ENCODE measurements at regions not wholly inside any gene's neighbourhood (a gene's known extent, or its start where the extent isn't known, plus 50 kb on each side); places are given as distances from the start of the nearest gene placed in this dataset.

DNA sequence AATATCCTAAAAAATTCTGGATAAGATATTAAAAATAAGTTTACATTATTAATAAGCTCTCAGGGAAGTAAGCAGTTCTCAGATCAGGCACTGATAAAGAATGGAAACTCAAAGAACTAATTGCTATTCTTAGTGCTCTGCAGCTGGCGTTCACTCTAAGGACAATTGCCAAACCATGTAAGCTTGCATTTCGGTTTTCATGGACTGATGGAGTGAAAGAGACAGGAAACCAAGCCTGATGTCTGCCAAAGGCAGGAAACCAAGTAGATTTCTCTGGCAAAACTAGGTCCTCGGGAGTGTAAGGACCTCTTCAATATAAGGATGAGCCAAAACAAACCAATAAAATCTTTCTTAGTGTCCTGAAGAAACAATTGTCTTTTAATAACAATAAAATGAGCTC lies 355.2 kb downstream of the RAB38 start (continued):
- TF ChIP-seq YY1 (IDR thresholded peaks at IDR 0.05) (no peak), EGR1 (IDR thresholded peaks at IDR 0.05; ENCODE audit: low read depth in 2 of 2) (no peak)

DNA sequence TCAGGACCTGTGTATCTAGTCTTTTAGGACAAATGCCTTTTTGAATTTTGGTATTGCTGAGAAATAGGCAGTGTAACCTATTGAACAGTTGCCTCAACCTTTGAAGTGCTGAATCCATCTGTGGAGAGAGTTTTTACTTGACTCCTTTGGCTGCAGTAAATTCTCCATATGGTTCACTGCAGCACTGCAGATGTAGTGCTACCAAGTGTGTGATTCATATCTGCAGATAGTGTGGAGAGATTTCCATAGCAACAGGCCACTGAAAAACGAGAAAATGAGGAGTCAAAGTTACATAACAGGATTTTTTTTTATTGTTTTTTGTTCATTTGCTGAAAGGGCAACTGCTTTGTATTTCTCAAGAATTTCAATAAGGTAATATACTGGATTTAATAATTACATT lies 356.1 kb downstream of the RAB38 start:
- H3K4me3 ChIP-seq (ENCODE audit: low read depth in 1 of 3, low read length in 3 of 3), result no peak overlapping the region
- no peak overlapping the region for H3K9ac ChIP-seq (ENCODE audit: low read depth in 1 of 2, low read length in 2 of 2)
- no peak for DNase-seq (ENCODE audit: low spot score)
- no peaks in the 10 kb centered on the region for H3K9me3 ChIP-seq (ENCODE audit: control insufficient read depth in 4 of 4, low read length in 3 of 4)
- WGBS, result 19% methylated on average over 1 of the region's 1 CpG
- H3K4me1 ChIP-seq (ENCODE audit: control insufficient read depth in 4 of 4, insufficient read depth in 4 of 4, low read length in 3 of 4), result no peaks in the 10 kb centered on the region
- H3K27ac ChIP-seq (ENCODE audit: low read depth in 1 of 2, low read length in 2 of 2), result no peak overlapping the region
- TF ChIP-seq EGR1 (IDR thresholded peaks at IDR 0.05; ENCODE audit: low read depth in 2 of 2), result no peak
- TF ChIP-seq FOXA2 (IDR thresholded peaks at IDR 0.05), result no peak
- TF ChIP-seq GABPA (IDR thresholded peaks at IDR 0.05 in 1 of 2, conservative IDR thresholded peaks at IDR 0.05 in 1 of 2), result no peak
- TF ChIP-seq HNF4G (IDR thresholded peaks at IDR 0.05), result no peak
- no peak for TF ChIP-seq RAD21 (IDR thresholded peaks at IDR 0.05)
- TF ChIP-seq, protein P1, sequence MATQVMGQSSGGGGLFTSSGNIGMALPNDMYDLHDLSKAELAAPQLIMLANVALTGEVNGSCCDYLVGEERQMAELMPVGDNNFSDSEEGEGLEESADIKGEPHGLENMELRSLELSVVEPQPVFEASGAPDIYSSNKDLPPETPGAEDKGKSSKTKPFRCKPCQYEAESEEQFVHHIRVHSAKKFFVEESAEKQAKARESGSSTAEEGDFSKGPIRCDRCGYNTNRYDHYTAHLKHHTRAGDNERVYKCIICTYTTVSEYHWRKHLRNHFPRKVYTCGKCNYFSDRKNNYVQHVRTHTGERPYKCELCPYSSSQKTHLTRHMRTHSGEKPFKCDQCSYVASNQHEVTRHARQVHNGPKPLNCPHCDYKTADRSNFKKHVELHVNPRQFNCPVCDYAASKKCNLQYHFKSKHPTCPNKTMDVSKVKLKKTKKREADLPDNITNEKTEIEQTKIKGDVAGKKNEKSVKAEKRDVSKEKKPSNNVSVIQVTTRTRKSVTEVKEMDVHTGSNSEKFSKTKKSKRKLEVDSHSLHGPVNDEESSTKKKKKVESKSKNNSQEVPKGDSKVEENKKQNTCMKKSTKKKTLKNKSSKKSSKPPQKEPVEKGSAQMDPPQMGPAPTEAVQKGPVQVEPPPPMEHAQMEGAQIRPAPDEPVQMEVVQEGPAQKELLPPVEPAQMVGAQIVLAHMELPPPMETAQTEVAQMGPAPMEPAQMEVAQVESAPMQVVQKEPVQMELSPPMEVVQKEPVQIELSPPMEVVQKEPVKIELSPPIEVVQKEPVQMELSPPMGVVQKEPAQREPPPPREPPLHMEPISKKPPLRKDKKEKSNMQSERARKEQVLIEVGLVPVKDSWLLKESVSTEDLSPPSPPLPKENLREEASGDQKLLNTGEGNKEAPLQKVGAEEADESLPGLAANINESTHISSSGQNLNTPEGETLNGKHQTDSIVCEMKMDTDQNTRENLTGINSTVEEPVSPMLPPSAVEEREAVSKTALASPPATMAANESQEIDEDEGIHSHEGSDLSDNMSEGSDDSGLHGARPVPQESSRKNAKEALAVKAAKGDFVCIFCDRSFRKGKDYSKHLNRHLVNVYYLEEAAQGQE (IDR thresholded peaks at IDR 0.05), result no peak
- no peak for TF ChIP-seq SP1 (IDR thresholded peaks at IDR 0.05)
- TF ChIP-seq, protein P2, sequence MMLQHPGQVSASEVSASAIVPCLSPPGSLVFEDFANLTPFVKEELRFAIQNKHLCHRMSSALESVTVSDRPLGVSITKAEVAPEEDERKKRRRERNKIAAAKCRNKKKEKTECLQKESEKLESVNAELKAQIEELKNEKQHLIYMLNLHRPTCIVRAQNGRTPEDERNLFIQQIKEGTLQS (IDR thresholded peaks at IDR 0.05), result no peak
- TF ChIP-seq RXRA (IDR thresholded peaks at IDR 0.05), result no peak
- no peak for TF ChIP-seq NR2F2 (IDR thresholded peaks at IDR 0.05)
- no peak for TF ChIP-seq FOXA1 (IDR thresholded peaks at IDR 0.05)
- no peak for TF ChIP-seq JUND (IDR thresholded peaks at IDR 0.05)
- TF ChIP-seq, protein P3, sequence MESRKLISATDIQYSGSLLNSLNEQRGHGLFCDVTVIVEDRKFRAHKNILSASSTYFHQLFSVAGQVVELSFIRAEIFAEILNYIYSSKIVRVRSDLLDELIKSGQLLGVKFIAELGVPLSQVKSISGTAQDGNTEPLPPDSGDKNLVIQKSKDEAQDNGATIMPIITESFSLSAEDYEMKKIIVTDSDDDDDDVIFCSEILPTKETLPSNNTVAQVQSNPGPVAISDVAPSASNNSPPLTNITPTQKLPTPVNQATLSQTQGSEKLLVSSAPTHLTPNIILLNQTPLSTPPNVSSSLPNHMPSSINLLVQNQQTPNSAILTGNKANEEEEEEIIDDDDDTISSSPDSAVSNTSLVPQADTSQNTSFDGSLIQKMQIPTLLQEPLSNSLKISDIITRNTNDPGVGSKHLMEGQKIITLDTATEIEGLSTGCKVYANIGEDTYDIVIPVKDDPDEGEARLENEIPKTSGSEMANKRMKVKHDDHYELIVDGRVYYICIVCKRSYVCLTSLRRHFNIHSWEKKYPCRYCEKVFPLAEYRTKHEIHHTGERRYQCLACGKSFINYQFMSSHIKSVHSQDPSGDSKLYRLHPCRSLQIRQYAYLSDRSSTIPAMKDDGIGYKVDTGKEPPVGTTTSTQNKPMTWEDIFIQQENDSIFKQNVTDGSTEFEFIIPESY (IDR thresholded peaks at IDR 0.05), result no peak
- no peak for TF ChIP-seq YY1 (IDR thresholded peaks at IDR 0.05)
- TF ChIP-seq, protein P4, sequence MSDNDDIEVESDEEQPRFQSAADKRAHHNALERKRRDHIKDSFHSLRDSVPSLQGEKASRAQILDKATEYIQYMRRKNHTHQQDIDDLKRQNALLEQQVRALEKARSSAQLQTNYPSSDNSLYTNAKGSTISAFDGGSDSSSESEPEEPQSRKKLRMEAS (IDR thresholded peaks at IDR 0.05), result no peak
- no peaks in the 10 kb centered on the region for H3K27me3 ChIP-seq (ENCODE audit: control insufficient read depth in 4 of 4, insufficient read depth in 4 of 4, low read length in 3 of 4)
- no peaks in the 10 kb centered on the region for H3K36me3 ChIP-seq (ENCODE audit: control insufficient read depth in 4 of 4, insufficient read depth in 3 of 4, low read depth in 1 of 4, low read length in 3 of 4)

DNA sequence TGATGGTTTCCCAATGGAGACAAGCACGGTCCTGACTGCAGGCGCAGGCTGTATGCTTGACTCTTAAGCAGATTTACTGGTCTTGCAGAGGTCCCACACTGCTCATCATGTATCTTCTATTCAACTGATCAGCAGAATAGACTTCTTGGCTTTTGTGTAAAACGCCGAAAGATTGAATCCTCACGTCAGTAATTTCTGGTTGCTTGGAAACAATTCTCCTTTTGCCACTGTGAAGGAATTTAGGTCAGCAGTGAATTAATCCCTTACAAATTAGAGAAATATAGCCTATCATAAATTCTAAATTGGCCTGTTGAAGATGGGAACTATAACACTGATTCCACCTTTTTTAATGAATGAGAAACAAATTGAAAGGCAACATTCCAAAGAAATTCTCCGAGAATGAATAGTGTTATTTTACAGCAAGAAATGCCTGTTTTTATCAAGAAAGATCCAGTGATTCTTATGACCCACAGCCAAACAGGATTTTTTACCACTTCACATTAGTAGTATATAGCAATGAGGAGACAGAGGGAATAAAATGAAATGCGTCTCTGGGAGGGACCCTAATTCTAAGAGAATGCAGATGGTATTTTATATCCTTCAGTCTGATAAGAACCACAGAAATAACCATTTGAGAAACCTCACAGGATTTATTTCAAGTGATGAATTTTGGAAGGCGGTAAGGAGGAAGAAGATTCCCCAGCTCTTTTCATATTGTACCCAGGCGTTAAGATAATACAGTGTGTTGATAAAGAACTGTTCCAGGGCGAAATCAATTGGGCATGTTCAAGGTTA lies 362.5 kb downstream of the RAB38 start:
- Histone ChIP-seq H3K9me3 (ENCODE audit: control insufficient read depth in 4 of 4, low read length in 3 of 4) (no peaks in the 10 kb centered on the region), H3K9ac (ENCODE audit: low read depth in 1 of 2, low read length in 2 of 2) (no peak overlapping the region), H3K27me3 (ENCODE audit: control insufficient read depth in 4 of 4, insufficient read depth in 4 of 4, low read length in 3 of 4) (no peaks in the 10 kb centered on the region), H3K36me3 (ENCODE audit: control insufficient read depth in 4 of 4, insufficient read depth in 3 of 4, low read depth in 1 of 4, low read length in 3 of 4) (no peaks in the 10 kb centered on the region), H3K4me3 (ENCODE audit: low read depth in 1 of 3, low read length in 3 of 3) (no peak overlapping the region), H3K27ac (ENCODE audit: low read depth in 1 of 2, low read length in 2 of 2) (no peak overlapping the region), H3K4me1 (ENCODE audit: control insufficient read depth in 4 of 4, insufficient read depth in 4 of 4, low read length in 3 of 4) (no peaks in the 10 kb centered on the region)
- TF ChIP-seq FOXA2 (IDR thresholded peaks at IDR 0.05), result no peak
- TF ChIP-seq, protein P3 (IDR thresholded peaks at IDR 0.05), result no peak
- no peak for TF ChIP-seq HNF4A (conservative IDR thresholded peaks at IDR 0.05)
- no peak for TF ChIP-seq RXRA (IDR thresholded peaks at IDR 0.05)
- TF ChIP-seq, protein P2 (IDR thresholded peaks at IDR 0.05), result no peak
- TF ChIP-seq, protein P1 (IDR thresholded peaks at IDR 0.05), result no peak
- TF ChIP-seq, protein P4 (IDR thresholded peaks at IDR 0.05), result no peak
- no peak for TF ChIP-seq HNF4G (IDR thresholded peaks at IDR 0.05)
- no peak for TF ChIP-seq SP1 (IDR thresholded peaks at IDR 0.05)
- no peak for TF ChIP-seq GABPA (IDR thresholded peaks at IDR 0.05 in 1 of 2, conservative IDR thresholded peaks at IDR 0.05 in 1 of 2)
- TF ChIP-seq JUND (IDR thresholded peaks at IDR 0.05), result no peak
- no peak for DNase-seq (ENCODE audit: low spot score)
- 75% methylated on average over 10 of the region's 10 CpGs for WGBS

Measured in liver (tissue), 7 donors.